IPS DF 6.9 (cell line): ENCODE measurements at regions not wholly inside any gene's neighbourhood (a gene's known extent, or its start where the extent isn't known, plus 50 kb on each side); places are given as distances from the start of the nearest gene placed in this dataset.

Source experiments
- DNase-seq: peaks from one replicate; pipeline ENCODE4 v3.0.0-alpha.2; 2013; ENCODE audit warnings: low read depth, low spot score
- H3K27ac ChIP-seq: one replicate; pipeline ENCODE4 v1.5.1; 2013; ENCODE audit warnings: low read length, control low read depth
- H3K27me3 ChIP-seq: 2 replicates; pipeline ENCODE4 v1.6.1; 2013; ENCODE audit warnings: mild to moderate bottlenecking, low read length; ENCODE audit not compliant: control insufficient read depth, insufficient read depth
- H3K36me3 ChIP-seq: 2 replicates; pipeline ENCODE4 v1.6.1; 2013; ENCODE audit warnings: low read length; ENCODE audit not compliant: control insufficient read depth, insufficient read depth
- H3K4me1 ChIP-seq: 2 replicates; pipeline ENCODE4 v1.6.1; 2013; ENCODE audit warnings: low read length; ENCODE audit not compliant: control insufficient read depth, insufficient read depth
- H3K4me3 ChIP-seq: 2 replicates; pipeline ENCODE4 v1.5.1; 2013; ENCODE audit warnings: mild to moderate bottlenecking, low read length
- H3K9me3 ChIP-seq: 2 replicates; pipeline ENCODE4 v1.6.1; 2013; ENCODE audit warnings: low read length, inconsistent platforms; ENCODE audit not compliant: control insufficient read depth, insufficient read depth
- WGBS: extraction: QIAGEN DNeasy Blood & Tissue Kit; methylation state at CpG from one replicate; pipeline ENCODE4 v1.1.7; 2013; ENCODE audit warnings: mixed read lengths, missing lambda C conversion rate; ENCODE audit not compliant: insufficient read length, insufficient coverage; 5-methylcytosine and 5-hydroxymethylcytosine counted together

DNA sequence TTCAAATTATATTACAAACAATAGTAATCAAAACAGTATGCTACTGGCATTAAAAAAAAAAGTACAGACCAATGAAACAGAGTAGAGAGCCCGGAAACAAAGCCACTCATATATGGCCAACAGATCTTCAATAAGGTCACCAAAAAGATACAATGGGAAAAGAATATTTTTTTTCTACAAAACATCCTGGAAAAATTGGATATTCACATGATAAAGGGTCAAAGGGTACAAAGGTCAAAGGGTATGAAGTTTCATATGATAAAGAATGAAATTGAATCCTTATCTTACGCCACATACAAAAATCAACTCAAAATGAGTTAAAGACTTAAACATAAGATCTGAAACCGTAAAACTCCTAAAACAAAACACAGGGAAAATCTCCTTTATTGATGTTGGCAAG, 168.5 kb upstream of the PELI2 start:
- no peak for DNase-seq
- H3K27me3 ChIP-seq, result no peaks in the 10 kb centered on the region
- WGBS, result no CpG with 5 or more reads among the region's 3 CpGs
- H3K27ac ChIP-seq, result no peak overlapping the region
- no peaks in the 10 kb centered on the region for H3K9me3 ChIP-seq
- H3K4me3 ChIP-seq, result no peak overlapping the region
- H3K4me1 ChIP-seq, result no peaks in the 10 kb centered on the region
- H3K36me3 ChIP-seq, result no peaks in the 10 kb centered on the region

- WGBS, result no CpG with 5 or more reads among the region's 7 CpGs
- Histone ChIP-seq H3K4me3 (no peak overlapping the region), H3K27me3 (no peaks in the 10 kb centered on the region), H3K36me3 (no peaks in the 10 kb centered on the region), H3K27ac (no peak overlapping the region), H3K9me3 (no peaks in the 10 kb centered on the region), H3K4me1 (no peaks in the 10 kb centered on the region)
- no peak for DNase-seq
Observed at GRCh38 chr14:55950135-55950534, 168.1 kb upstream of the PELI2 start.

GRCh38 chr14:55951341-55952206, 166.6 kb upstream of the PELI2 start:
- Histone ChIP-seq H3K9me3 (no peaks in the 10 kb centered on the region), H3K4me3 (no peak overlapping the region), H3K27ac (no peak overlapping the region), H3K27me3 (no peaks in the 10 kb centered on the region), H3K4me1 (no peaks in the 10 kb centered on the region), H3K36me3 (no peaks in the 10 kb centered on the region)
- WGBS, result no CpG with 5 or more reads among the region's 9 CpGs
- no peak for DNase-seq

DNA sequence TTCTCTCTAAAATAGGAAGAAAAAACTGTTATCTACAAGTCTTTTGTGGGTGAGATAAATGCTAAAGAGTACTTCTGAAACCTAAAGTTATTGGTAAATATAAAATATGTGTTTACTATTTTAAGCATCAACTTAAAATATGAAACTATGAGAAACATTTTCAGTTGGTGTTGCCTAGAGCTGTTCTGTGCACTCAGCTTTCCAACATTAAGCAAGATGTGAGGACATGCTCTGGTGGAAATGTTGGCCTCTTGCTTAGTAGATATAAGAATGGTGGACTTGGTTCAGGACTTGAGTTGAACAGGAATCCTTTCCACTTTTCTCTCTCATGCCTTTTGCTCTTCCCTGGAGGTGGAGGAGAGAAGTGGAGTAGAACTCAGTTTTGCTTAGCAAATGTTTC, 164.1 kb upstream of the PELI2 start:
- no peak overlapping the region for H3K27ac ChIP-seq
- no peaks in the 10 kb centered on the region for H3K9me3 ChIP-seq
- DNase-seq, result no peak

GRCh38 chr14:55955175-55955574, 163.0 kb upstream of the PELI2 start:
- no CpG with 5 or more reads among the region's 3 CpGs for WGBS
- DNase-seq, result no peak

More for the DNA sequence above, 164.1 kb upstream of the PELI2 start:
- Histone ChIP-seq H3K4me3 (no peak overlapping the region), H3K4me1 (peaks cover 1% of the 10 kb centered on the region; the same call in 1 of the 2 replicates), H3K27me3 (no peaks in the 10 kb centered on the region), H3K36me3 (no peaks in the 10 kb centered on the region)

GRCh38 chr14:55957950-55958349, 160.3 kb upstream of the PELI2 start:
- DNase-seq, result peak; percentile 81
- Histone ChIP-seq H3K4me3 (no peak overlapping the region), H3K27ac (no peak overlapping the region), H3K9me3 (no peaks in the 10 kb centered on the region), H3K27me3 (no peaks in the 10 kb centered on the region), H3K4me1 (peaks cover 1% of the 10 kb centered on the region; the same call in 1 of the 2 replicates), H3K36me3 (no peaks in the 10 kb centered on the region)
- WGBS, result no CpG with 5 or more reads among the region's 7 CpGs

More at GRCh38 chr14:55955175-55955574, 163.0 kb upstream of the PELI2 start:
- Histone ChIP-seq H3K27me3 (no peaks in the 10 kb centered on the region), H3K4me3 (no peak overlapping the region), H3K36me3 (no peaks in the 10 kb centered on the region), H3K9me3 (no peaks in the 10 kb centered on the region), H3K27ac (no peak overlapping the region), H3K4me1 (peaks cover 1% of the 10 kb centered on the region; the same call in 1 of the 2 replicates)

- H3K36me3 ChIP-seq, result no peaks in the 10 kb centered on the region
- no peak overlapping the region for H3K4me3 ChIP-seq
- DNase-seq, result no peak
- H3K9me3 ChIP-seq, result no peaks in the 10 kb centered on the region
- H3K4me1 ChIP-seq, result peaks cover under 1% of the 10 kb centered on the region; the same call in 1 of the 2 replicates
- H3K27me3 ChIP-seq, result no peaks in the 10 kb centered on the region
- no peak overlapping the region for H3K27ac ChIP-seq
Observed at GRCh38 chr14:55963295-55963694, 154.9 kb upstream of the PELI2 start.

DNA sequence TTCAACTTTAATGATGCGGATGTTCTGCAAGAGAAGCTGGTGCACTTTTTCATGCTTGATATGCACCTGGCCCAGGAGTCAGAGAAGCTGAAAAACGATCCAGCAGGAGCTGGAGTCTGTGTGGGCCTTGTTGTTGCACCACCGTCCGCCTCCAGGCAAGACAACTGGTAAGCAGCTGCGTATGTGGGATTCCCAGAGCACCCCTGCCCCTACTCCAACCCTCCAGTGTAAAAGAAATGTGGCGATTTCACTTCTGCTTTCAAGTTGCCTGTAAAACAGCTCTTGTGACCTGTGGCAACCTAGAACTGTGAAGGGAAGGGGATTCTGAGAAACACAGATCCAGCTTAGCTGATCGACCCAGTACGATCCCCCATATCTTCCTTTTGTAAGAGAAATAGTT, 154.1 kb upstream of the PELI2 start:
- no CpG with 5 or more reads among the region's 8 CpGs for WGBS
- H3K27ac ChIP-seq, result no peak overlapping the region
- H3K36me3 ChIP-seq, result no peaks in the 10 kb centered on the region
- H3K4me1 ChIP-seq, result no peaks in the 10 kb centered on the region
- DNase-seq, result no peak
- H3K4me3 ChIP-seq, result no peak overlapping the region
- H3K27me3 ChIP-seq, result no peaks in the 10 kb centered on the region
- no peaks in the 10 kb centered on the region for H3K9me3 ChIP-seq

DNA sequence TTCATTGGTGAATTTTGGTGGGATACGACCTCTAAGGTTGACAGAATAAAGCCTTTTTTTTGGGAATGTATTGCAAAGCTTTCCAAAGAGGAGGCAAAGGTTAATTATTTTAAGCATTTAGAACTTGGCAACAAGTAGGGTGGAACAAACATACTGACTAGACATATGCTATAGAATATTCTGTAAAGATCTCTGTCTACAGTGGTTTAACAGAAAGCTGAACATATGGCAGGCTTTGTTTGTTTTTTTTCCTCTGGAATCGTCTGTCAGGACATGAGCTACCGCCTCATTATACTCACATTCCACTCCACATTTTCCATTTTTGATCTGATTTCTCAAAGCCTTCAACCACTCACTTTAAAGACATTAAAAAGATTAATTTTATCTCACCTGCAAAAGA, 153.4 kb upstream of the PELI2 start:
- DNase-seq, result no peak
- no peaks in the 10 kb centered on the region for H3K4me1 ChIP-seq
- no peaks in the 10 kb centered on the region for H3K27me3 ChIP-seq
- WGBS, result no CpG with 5 or more reads among the region's 3 CpGs
- no peak overlapping the region for H3K4me3 ChIP-seq
- no peak overlapping the region for H3K27ac ChIP-seq
- H3K36me3 ChIP-seq, result no peaks in the 10 kb centered on the region
- no peaks in the 10 kb centered on the region for H3K9me3 ChIP-seq

- DNase-seq, result no peak
- Histone ChIP-seq H3K27ac (no peak overlapping the region), H3K36me3 (no peaks in the 10 kb centered on the region), H3K9me3 (no peaks in the 10 kb centered on the region), H3K4me3 (no peak overlapping the region), H3K4me1 (no peaks in the 10 kb centered on the region), H3K27me3 (no peaks in the 10 kb centered on the region)
- WGBS, result no CpG with 5 or more reads among the region's 2 CpGs
Observed at GRCh38 chr14:55965851-55966250, 152.4 kb upstream of the PELI2 start.

DNA sequence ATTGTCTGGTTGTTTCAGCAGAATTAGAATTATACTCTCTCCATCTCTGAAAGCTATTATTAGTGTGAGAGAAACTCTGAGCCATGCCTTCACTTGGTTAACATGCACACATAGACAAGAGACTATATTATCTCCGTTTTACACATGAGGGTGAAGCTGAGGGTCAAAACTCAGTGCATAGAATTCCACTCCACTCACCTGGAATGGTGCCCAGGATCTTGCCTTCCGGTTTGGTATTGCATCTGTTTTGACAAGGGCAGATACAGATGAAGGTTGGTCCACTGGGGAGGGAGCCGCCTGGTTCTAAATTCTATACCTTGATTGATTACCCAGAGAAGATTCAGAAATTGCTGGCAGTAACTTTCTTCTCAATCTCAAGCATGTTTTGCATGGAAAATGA, 149.5 kb upstream of the PELI2 start:
- Histone ChIP-seq H3K36me3 (no peaks in the 10 kb centered on the region), H3K9me3 (no peaks in the 10 kb centered on the region), H3K27me3 (no peaks in the 10 kb centered on the region), H3K4me1 (no peaks in the 10 kb centered on the region), H3K27ac (no peak overlapping the region), H3K4me3 (no peak overlapping the region)
- WGBS, result no CpG with 5 or more reads among the region's 3 CpGs
- DNase-seq, result no peak
